TTC549 (cell line): ENCODE measurements at regions not wholly inside any gene's neighbourhood (a gene's known extent, or its start where the extent isn't known, plus 50 kb on each side); places are given as distances from the start of the nearest gene placed in this dataset.
"Not testable (repeated sequence)": the region's sequence is repeated elsewhere in the genome, so short reads cannot be mapped to it uniquely, and the experiment has no call there.

Experiments
- FAIRE-seq: peaks from 2 replicates; lab custom pipeline; 2012; peaks lifted over from hg19 to GRCh38; lab: Jason Lieb, UNC

DNA sequence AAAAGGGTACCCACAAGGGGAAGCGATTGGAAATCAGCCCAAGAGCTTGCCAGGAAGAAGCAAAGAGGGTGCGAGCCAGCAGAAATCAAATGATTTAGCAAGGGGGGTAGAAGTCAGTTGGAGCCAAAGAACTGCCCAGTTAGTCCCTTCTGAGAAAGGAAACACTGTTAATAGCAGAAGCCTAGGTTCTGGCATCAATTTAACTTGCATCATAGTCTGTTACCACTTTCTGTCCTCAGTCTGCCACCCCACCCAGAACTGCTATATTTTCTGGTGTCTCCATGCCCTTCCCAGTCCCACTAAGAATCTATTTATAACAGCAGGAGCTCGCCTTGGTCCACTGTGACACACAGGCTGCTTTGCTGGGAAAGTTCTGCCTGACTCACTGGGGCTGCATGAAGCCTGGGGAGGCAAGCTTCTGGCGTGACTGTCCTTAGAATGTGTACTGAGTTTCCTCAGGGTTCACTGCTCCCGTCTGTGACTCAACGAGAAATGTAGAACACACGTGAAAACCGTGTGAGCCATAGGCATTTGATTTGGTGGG, 157.8 kb upstream of the TTC29 start:
- no peak for FAIRE-seq

DNA sequence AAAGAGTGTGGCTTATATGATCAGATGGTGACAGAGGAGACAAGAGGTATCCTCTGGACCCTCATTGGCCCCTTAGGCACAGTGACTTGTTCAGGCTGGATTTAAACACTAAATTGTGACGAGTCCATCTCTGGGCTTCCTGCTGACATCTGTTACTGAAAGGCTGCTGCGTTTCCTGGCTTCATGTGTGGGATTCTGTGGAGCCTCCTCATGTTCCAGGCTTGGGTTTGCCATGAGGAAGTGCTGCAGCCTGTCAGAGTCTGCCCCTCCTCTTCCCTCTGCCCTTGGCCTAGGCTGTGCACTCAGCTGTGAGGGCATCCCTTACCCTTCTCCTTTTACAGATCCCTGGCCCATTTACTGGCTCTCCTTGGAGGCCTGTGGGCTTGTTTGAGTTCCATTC, 159.1 kb upstream of the TTC29 start:
- no peak for FAIRE-seq

DNA sequence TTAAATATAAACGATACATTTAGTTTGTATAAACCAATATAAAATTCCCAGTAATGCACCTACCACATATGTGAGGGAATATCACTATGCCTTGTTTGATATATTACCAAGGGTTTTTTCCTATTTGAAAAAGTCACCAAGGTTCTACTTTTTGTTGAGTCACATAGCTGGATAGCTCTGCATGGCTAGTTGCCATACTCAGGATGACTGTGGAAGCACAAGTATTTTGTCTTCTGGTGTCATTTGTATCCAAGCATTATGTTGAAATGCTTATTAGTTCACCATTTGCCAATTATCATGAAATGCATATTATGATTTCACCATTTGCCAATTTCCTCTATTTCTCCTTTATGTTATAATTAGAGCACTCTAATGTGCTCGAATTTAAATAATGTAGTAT, 162.7 kb upstream of the TTC29 start:
- FAIRE-seq: no peak

DNA sequence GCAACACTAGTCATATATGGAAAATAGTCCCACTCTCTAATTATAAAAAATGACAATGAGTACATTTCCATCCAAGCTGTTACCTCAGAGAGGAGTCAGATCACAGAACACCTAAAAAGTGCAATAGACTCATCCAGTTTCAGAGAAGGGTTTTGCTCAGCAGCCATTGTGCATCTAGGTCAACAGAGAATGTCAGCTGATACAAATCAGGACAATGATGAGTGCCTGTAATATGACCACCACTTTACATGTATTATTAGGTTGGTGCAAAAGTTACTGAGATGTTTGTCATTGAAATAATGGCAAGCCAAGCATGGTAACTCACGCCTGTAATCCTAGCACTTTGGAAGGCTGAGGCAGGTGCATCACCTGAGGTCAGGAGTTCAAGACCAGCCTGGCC, 164.1 kb upstream of the TTC29 start:
- FAIRE-seq: no peak

DNA sequence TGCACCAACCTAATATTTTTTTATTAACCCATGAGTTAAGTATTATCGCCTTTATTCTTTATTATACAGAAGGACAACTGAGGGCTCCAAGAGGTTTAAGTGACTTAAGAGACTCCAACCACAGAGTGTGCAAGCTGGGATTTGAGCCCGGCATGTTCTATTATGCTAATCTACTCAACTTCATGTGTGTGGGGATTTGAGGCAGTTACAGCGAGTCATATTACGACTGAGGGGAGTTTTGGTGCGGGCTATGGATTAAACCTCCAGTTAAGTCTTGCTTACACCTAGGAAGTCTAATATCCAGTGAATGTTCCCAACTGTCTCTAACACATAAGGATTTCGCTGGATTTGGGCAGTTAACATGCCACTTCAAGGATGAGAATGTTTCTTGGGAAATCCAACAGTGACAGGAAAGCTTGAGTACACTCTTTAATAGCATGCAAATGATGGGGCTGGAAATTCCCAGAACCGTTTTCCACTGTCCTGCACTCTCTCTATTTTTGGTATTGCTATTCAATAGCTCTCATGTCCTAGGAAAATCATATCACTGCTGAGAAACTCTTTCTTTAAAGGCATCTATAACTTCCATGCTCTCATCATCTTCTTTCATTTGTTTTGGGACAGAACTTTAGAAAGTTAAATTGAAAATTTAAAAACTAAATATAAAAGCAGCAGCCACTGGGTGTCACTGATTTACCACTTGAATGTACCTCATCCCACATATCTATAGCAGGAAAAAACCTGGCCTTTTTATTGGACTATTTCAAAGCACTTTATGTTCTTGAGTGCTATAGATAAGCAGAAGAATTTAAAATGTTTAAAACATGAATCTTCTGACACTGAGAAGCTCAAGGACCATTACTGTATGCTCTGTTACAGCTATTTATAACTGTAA, 165.1 kb upstream of the TTC29 start:
- FAIRE-seq: no peak

DNA sequence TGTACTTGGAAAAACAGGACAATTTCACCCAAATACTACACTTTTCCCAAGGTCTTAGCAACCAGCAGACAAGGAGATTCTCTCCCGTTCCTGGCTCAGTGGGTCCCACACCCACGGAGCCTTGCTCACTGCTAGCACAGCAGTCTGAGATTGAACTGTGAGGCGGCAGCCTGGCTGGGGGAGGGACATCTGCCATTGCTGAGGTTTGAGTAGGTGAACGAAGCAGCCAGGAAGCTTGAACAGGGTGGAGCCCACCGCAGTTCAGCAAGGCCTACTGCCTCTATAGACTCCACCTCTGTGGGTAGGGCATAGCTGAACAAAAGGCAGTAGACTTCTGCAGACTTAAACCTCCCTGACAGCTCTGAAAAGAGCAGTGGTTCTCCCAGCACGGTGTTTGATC, 166.5 kb upstream of the TTC29 start:
- FAIRE-seq: not testable (repeated sequence)

DNA sequence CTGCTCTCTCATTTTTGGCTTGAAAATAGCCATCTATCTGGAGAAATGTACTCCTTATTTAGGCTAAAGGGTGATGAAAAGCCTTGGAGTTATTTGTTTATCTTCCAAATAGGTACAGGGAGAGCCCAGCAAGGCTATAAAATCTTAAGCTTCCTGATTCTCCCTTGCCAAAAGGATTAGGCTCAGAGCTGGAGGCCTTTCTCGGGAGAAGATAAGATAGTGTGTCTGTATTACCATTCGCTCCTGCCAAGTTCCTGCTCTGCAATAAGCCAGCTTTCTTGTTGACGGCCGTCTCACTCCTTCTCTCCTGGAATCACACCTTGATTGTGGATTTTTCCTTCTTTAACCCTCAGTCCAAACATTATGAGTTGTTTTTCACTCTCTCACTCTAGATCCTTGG, 171.8 kb upstream of the TTC29 start:
- FAIRE-seq: no peak

DNA sequence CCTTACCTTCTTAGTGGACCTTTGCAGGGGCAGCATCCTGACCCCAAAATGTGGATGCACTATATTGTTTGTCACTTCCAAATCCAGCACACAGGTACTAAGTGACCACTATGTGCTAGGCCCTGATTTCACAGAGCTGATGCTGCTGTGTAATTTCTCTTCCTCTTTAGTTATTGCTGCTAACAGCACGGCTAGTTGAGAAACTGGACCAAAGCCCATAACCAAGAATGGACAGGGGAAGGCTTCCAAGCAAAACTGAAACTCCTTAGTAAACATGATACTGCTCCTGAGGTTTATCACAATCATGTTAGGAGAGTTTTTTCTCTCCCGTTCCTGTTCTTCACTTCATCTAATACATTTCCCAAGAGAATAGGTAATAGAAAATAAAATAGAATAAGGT, 172.9 kb upstream of the TTC29 start:
- FAIRE-seq: no peak

DNA sequence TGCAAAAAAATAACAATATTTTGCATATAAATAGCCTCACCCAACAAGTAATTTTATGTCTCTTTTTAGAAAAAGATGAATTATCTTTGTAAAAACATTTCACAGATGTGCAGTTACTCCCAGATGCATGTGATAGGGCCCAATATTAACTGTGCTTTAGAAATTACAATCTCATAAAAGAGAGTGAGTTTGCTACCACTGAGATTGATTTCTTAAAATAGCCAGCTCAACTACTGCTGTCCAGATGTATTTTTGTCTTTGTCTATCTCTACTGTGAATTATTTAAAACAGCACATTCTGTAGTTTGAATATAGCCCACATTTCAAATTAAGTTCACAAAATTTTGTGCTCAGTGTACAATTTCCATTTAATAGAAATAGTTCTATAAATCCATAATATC, 177.0 kb upstream of the TTC29 start:
- no peak for FAIRE-seq

DNA sequence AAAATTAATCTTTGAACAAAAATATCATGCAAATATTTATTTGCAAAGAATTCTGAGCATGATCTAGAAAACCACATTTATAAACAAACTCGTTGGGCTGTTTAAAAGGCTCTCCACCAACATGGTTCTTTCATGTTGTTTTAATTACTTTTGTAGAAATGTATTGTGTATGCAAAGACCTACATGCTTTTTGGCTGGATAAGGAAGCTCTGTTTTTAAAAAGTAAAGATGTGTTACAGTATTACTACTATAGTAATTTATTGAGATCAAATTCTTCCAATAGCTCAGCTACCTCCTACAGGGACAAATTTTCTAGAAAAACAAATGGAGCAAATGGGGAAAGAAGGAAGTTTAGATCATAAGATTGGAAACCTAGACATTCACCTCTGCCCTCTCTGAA, 177.5 kb upstream of the TTC29 start:
- FAIRE-seq: no peak

DNA sequence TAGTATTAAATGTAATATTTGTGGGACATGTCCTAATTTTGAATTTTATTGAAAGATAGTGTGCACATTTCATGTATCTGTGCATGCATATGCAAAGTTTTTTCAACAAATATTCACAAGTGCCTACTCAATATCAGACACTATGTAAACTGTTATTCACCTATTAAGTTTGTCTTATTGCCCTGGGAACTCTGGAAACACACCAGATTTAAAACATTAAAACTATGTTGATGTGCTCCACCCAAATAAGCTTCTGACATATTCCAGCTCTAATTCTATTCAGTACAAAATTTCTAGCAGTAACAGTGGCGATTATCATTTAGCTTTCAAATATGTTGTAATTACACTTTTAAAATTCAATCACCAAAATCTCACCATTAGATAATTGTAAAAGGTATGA, 183.1 kb upstream of the TTC29 start:
- no peak for FAIRE-seq

DNA sequence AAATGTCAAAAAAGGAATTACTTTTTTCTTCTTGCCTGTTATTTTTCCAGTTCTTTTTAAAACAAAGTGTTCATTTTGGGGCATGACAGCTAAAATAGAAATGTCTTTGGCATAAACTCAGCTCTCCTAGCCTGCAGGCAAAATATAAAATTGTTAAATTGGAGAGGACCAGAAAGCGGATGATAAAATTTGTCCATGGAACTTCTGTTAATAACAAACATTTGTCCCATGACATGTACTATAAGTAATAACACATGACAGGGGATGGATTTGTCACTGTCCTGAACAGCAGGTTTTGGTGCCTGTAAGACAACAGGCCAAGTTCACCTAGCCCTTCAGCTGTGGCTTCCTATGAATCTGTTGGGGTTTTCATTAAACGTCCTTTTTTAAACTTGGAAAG, 184.0 kb upstream of the TTC29 start:
- no peak for FAIRE-seq

DNA sequence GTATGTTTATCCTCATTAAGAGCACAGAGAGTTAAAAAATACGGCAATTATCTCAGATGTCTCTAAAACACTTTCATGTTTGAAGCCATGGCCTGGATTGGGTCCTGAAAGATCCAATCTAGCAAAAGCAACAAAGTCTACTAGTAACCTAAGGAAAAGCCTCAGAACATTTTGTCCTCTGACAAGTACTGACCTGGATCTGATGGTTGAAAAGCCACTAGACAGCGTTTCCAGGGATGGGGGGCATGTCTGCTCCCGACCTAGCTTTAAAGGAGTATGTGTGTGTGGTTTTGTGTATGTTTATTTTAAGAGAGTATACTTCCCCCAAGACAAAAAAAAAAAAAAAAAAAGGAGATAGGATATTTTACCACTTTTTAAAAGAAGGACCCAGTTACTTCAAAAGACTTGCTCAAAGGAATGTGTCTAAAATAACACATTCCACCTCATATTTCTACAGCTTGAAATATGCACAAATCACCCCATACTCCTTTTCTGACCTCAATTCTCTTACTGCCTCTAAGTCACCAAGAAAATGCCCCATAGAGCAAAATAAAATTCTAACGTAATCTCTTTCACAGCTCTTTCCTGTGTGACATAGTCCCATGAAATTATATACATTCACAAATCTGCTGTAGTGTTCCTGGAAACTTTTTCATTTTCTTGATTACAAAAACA, 189.0 kb upstream of the TTC29 start:
- no peak for FAIRE-seq

DNA sequence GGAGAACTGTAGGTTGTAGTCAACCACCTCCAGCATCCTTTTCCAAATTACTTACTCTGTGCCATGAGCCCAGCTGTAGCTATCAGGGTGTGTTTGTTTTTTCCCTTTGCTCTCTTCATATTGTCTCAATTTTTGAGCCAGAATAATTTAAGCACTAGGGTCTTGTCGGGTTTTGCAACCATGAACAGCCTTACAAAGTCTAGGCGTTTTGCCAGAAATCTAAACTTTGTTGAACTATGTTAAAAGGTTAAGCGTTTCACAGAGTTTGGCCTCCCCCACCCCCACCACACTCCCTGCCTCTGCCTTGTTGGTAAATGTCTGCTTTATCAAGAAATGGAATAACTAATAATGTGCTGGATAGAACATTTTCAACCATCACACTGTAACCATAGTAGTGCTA, 190.6 kb upstream of the TTC29 start:
- no peak for FAIRE-seq

DNA sequence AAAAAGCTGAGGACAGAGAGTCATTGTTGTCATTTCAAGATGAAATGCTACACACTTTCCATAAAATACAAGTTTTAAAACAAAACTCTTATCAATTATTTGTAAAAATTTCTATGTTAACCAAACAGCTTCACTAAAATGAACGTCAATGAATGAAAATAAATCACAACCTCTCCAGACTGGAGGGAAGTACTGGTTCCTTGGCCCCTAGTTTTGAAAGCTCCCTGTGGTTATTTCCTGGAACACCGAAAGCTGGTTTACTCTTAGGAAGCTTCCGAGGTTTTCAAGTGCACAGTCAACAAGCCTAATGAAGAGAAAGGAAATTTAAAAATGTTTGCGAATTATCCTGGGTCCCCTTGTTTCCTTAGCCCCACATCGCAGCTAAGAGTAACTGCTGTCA, 191.1 kb upstream of the TTC29 start:
- no peak for FAIRE-seq

DNA sequence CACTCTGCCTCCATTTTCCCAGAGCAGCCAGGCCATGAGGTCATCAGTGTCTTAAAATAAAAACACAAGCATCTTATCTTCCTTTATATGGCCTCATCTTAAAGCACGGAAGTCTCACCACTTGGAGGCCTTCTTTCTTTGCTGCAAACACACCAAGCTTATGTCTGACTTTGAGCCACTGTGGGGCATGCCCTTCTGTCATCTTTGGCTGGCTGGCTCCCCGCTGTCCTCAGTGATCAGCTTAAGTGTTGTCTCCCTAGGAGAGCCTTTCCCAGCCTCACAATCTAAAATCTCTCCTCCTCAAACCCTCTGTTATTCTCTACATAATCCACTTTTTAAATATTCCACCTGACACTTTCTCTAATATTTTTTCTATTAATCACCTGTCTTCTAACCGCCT, 191.6 kb upstream of the TTC29 start:
- no peak for FAIRE-seq

DNA sequence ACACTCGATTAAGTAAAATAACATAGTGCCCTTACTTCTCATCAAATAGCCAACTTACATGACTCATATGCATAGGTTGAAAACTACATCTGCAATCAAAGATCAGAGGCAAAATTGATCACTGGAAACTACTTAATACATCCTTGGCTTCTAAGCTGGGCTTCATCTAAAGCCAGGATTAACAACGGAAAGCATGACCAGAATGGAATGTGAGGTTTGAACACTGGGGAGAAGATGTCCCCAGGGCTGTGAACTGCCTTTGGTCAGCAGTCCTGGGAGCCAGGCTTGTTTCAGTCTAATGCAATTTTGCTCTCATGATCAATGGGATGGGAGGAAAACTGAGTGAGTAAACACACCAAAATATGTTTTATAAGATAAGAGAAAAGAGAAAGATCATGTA, 192.5 kb upstream of the TTC29 start:
- FAIRE-seq: no peak

DNA sequence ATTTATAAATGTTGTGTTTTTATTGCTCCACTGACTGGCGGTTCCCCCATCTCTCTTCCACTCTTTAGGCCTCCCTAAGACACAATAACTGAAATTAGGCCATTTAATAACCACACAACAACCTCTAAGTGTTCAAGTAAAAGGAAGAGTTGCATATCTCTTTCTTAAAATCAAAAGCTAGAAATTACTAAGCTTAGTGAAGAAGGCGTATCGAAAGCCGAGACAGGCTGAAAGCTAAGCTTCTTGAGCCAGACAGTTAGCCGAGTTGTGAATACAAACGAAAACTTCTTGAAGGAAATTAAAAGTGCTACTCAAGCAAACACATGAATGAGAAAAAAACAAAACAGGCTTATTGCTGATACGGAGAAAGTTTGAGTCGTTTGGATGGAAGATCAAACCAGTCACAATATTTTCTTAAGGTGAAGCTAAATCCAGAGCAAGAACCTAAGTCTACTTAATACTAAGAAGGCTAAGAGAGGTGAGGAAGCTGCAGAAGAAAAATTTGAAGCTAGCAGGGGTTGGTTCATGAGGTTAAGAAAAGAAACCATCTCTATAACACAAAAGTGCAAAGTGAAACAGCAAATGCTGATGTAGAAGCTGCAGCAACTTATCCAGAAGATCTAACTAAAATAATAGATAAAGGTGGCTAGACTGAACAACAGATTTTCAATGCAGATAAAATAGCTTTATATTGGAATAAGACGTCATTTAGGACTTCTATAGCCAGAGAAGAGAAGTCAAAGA, 194.0 kb upstream of the TTC29 start:
- no peak for FAIRE-seq

DNA sequence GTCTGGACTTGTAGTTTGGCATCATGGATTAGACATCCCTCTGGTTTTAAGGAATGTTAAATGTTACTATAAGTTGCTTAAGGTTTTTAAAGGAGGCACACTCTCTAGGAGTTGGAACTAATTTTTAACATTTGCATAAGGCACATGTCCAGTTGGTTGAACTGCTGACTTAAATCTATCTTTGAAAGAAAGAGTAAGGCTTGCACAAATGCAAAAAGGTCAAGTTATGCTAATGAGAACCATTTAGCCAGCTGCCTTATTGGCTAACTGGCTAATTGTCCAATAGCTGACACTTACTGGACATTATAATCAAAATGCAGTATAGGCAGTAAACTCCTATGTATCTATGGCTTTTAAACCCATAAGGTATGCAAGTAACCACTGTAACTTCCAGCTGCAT, 206.1 kb upstream of the TTC29 start:
- FAIRE-seq: no peak

DNA sequence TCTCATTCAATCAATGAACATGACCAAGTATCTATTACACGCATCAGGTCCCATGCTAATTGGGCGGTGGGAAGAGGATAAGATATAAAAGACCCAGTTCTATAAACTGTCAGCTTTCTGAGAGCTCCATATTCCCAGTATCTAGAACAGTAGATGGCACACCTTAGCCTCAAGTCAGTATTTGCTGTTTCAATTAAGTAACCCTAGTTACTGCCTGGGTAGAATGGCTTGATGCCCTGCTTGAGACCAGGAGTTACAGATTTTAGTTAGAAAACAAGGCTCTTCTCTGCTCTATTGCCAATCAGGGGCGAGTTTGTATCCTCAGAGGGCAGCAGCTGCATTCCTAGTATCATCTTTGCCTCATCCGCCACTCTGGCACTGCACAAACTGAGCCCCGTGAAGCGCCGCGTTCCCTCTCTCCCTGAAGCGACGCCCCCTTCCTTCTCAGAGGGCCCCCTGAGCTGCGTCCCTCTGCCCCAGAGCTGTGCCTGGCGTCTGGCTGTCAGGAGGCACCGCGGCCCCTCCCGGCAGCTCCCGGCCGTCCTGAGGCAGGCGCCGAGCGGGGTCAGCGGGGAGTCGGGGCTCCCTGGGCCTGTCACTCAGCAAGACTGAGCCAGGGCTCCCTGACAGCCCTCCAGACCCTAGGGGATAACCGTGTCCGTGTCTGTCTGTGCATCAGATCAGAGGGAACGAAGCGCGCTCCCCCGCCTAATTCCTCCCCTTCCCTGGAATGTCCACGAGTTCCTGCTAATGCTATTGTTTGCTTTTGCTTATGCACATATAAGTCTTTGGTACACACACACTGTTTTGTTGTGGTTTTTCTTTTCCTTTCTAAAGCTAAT, 212.4 kb upstream of the TTC29 start:
- FAIRE-seq: no peak

DNA sequence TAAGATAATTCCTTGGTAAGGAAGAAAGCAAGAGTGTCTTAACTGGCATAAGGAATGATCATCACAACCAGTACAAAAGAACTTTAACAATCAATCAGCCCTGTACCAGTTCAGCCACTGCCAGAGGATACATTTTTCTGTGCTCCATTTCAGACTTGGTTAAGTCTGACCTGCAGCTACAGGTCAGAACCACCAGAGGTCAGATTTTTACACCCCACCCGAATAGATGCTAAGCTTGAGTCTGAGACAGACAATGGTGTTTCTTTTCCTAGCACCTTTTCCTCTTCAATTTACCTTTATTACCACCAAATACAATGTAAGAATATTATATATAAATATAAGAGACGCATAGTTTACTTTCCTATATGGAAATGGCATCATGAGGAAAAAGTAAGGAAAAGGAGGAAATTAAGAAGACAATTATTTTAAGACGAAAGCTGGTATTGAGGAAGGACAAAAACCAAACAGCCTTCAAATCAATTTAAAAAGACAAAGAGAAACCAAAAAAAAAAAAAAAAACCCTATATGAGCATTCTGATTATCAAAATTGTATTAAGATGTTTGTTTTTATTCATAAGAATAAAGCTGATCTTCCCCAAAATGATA, 215.3 kb upstream of the TTC29 start:
- no peak for FAIRE-seq

DNA sequence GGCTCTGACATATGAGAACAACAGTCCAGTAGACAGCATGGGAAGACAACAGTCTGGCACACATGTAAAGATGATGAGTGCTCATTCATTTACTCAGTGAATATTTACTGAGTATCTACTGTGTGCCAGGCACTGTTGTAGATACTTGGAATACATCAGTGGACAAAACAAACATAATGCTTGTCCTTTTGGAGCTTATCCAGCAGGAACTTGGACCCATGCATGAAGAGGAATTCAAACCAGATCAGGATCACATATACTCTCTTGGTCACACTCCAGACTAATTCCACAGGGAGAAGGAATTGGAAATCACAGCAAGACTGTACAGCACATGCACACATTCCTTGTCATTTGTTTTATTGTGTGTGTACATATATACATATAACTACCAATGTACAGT, 217.6 kb upstream of the TTC29 start:
- FAIRE-seq: no peak
